ENCODE measurements at regions not wholly inside any gene's neighbourhood (a gene's known extent, or its start where the extent isn't known, plus 50 kb on each side); places are given as distances from the start of the nearest gene placed in this dataset.
"Not testable (repeated sequence)": the region's sequence is repeated elsewhere in the genome, so short reads cannot be mapped to it uniquely, and the experiment has no call there.

- DNase-seq (ENCODE audit: low spot score) (no peak), ATAC-seq (no peak)
- intact Hi-C loops (cut with DNase I), result no loop called here
Observed at GRCh38 chr1:213414346-213414745, 363.3 kb downstream of the RPS6KC1 start.

- DNase-seq (ENCODE audit: low spot score), result no peak
- intact Hi-C loops (cut with DNase I), result no loop called here
- ATAC-seq, result no peak
Observed at GRCh38 chr1:213414911-213415310, 363.9 kb downstream of the RPS6KC1 start.

GRCh38 chr1:213415691-213416380 is 364.8 kb downstream of the RPS6KC1 start:
- DNase-seq (ENCODE audit: low spot score) (no peak), ATAC-seq (no peak)
- intact Hi-C loops (cut with DNase I), result no loop called here

- no peak for DNase-seq (ENCODE audit: low spot score)
- intact Hi-C loops (cut with DNase I), result no loop called here
- no peak for ATAC-seq
Observed at GRCh38 chr1:213416461-213417224, 365.6 kb downstream of the RPS6KC1 start.

GRCh38 chr1:213417225-213417820 is 366.3 kb downstream of the RPS6KC1 start:
- intact Hi-C loops (cut with DNase I), result no loop called here
- no peak for ATAC-seq
- DNase-seq (ENCODE audit: low spot score), result no peak

- DNase-seq (ENCODE audit: low spot score) (no peak), ATAC-seq (no peak)
- intact Hi-C loops (cut with DNase I), result loop anchor here (2.0 kb wide), 1 partner anchor 43 kb away; no protein-coding TSS in a partner anchor
Observed at GRCh38 chr1:213417846-213418245, 366.8 kb downstream of the RPS6KC1 start.

GRCh38 chr1:213418268-213419071 is 367.4 kb downstream of the RPS6KC1 start:
- DNase-seq (ENCODE audit: low spot score) (no peak), ATAC-seq (no peak)

GRCh38 chr1:213419401-213420030 is 368.5 kb downstream of the RPS6KC1 start:
- ATAC-seq (no peak), DNase-seq (ENCODE audit: low spot score) (no peak)
- intact Hi-C loops (cut with DNase I), result loop anchor here (2.0 kb wide), 1 partner anchor 41 kb away; no protein-coding TSS in a partner anchor

More at GRCh38 chr1:213418268-213419071, 367.4 kb downstream of the RPS6KC1 start:
- intact Hi-C loops (cut with DNase I), result loop anchor here (2.0 kb wide), 1 partner anchor 42 kb away; no protein-coding TSS in a partner anchor

GRCh38 chr1:213421178-213421577 is 370.1 kb downstream of the RPS6KC1 start:
- ATAC-seq; DNase-seq (ENCODE audit: low spot score); intact Hi-C loops (cut with DNase I): not testable (repeated sequence)

- intact Hi-C loops (cut with DNase I), result no loop called here
- no peak for DNase-seq (ENCODE audit: low spot score)
- no peak for ATAC-seq
Observed at GRCh38 chr1:213423041-213423440, 372.0 kb downstream of the RPS6KC1 start.

GRCh38 chr1:213423605-213424004 is 372.6 kb downstream of the RPS6KC1 start:
- DNase-seq (ENCODE audit: low spot score), result no peak
- no peak for ATAC-seq
- intact Hi-C loops (cut with DNase I), result no loop called here

GRCh38 chr1:213425376-213426030 is 374.5 kb downstream of the RPS6KC1 start:
- DNase-seq (ENCODE audit: low spot score) (no peak), ATAC-seq (no peak)
- intact Hi-C loops (cut with DNase I), result no loop called here

- no peak for DNase-seq (ENCODE audit: low spot score)
- intact Hi-C loops (cut with DNase I), result no loop called here
- no peak for ATAC-seq
Observed at GRCh38 chr1:213429642-213430041, 378.6 kb downstream of the RPS6KC1 start.

GRCh38 chr1:213435715-213436114 is 384.7 kb downstream of the RPS6KC1 start:
- DNase-seq (ENCODE audit: low spot score), result no peak
- ATAC-seq, result no peak
- intact Hi-C loops (cut with DNase I), result no loop called here

GRCh38 chr1:213438339-213438738 is 387.3 kb downstream of the RPS6KC1 start:
- DNase-seq (ENCODE audit: low spot score) (no peak), ATAC-seq (no peak)
- intact Hi-C loops (cut with DNase I), result no loop called here

GRCh38 chr1:213439703-213440102 is 388.7 kb downstream of the RPS6KC1 start:
- intact Hi-C loops (cut with DNase I), result no loop called here
- no peak for ATAC-seq
- DNase-seq (ENCODE audit: low spot score), result no peak

GRCh38 chr1:213440766-213441165 is 389.7 kb downstream of the RPS6KC1 start:
- intact Hi-C loops (cut with DNase I), result no loop called here
- DNase-seq (ENCODE audit: low spot score), result no peak
- ATAC-seq, result no peak

- intact Hi-C loops (cut with DNase I), result no loop called here
- no peak for ATAC-seq
- DNase-seq (ENCODE audit: low spot score), result no peak
Observed at GRCh38 chr1:213443415-213443814, 392.4 kb downstream of the RPS6KC1 start.
